Inferior parietal cortex (tissue), 1 donor: ENCODE measurements at regions not wholly inside any gene's neighbourhood (a gene's known extent, or its start where the extent isn't known, plus 50 kb on each side); places are given as distances from the start of the nearest gene placed in this dataset.
"Not testable (repeated sequence)": the region's sequence is repeated elsewhere in the genome, so short reads cannot be mapped to it uniquely, and the experiment has no call there.

ENCODE experiments used
- DNase-seq: peaks from one replicate; pipeline ENCODE4 v3.0.0-alpha.2; 2016; ENCODE audit errors: extremely low spot score

GRCh38 chr16:9593440-9593839 lies 502.0 kb downstream of the HAPSTR1 start:
- DNase-seq = no peak

GRCh38 chr16:9594047-9594446 lies 502.6 kb downstream of the HAPSTR1 start:
- no peak for DNase-seq

GRCh38 chr16:9594946-9595345 lies 503.5 kb downstream of the HAPSTR1 start:
- DNase-seq = no peak

GRCh38 chr16:9595393-9595792 lies 503.9 kb downstream of the HAPSTR1 start:
- DNase-seq = no peak

GRCh38 chr16:9596788-9597187 lies 505.3 kb downstream of the HAPSTR1 start:
- DNase-seq = no peak

GRCh38 chr16:9597967-9598730 lies 506.7 kb downstream of the HAPSTR1 start:
- DNase-seq = peak; percentile 79

- no peak for DNase-seq
Measured at GRCh38 chr16:9598731-9599083, 507.3 kb downstream of the HAPSTR1 start.

- no peak for DNase-seq
Measured at GRCh38 chr16:9599415-9600120, 508.1 kb downstream of the HAPSTR1 start.

- DNase-seq = no peak
Measured at GRCh38 chr16:9602189-9602588, 510.7 kb downstream of the HAPSTR1 start.

GRCh38 chr16:9603316-9603715 lies 511.9 kb downstream of the HAPSTR1 start:
- no peak for DNase-seq

GRCh38 chr16:9607515-9608230 lies 516.2 kb downstream of the HAPSTR1 start:
- DNase-seq = no peak

GRCh38 chr16:9610727-9611126 lies 519.3 kb downstream of the HAPSTR1 start:
- no peak for DNase-seq

- no peak for DNase-seq
Measured at GRCh38 chr16:9612267-9612666, 520.8 kb downstream of the HAPSTR1 start.

GRCh38 chr16:9614389-9614788 lies 522.9 kb downstream of the HAPSTR1 start:
- no peak for DNase-seq

- DNase-seq = no peak
Measured at GRCh38 chr16:9622268-9622667, 530.8 kb downstream of the HAPSTR1 start.

- DNase-seq = no peak
Measured at GRCh38 chr16:9625122-9625521, 533.7 kb downstream of the HAPSTR1 start.

- DNase-seq = no peak
Measured at GRCh38 chr16:9627427-9627826, 536.0 kb downstream of the HAPSTR1 start.

GRCh38 chr16:9630119-9630518 lies 538.7 kb downstream of the HAPSTR1 start:
- no peak for DNase-seq

GRCh38 chr16:9630985-9631384 lies 539.5 kb downstream of the HAPSTR1 start:
- DNase-seq = no peak

GRCh38 chr16:9633844-9634243 lies 542.4 kb downstream of the HAPSTR1 start:
- no peak for DNase-seq

GRCh38 chr16:9635150-9635720 lies 543.8 kb downstream of the HAPSTR1 start:
- DNase-seq = not testable (repeated sequence)

- DNase-seq = no peak
Measured at GRCh38 chr16:9644258-9644657, 538.0 kb downstream of the GRIN2A start.
